ENCODE measurements at regions not wholly inside any gene's neighbourhood (a gene's known extent, or its start where the extent isn't known, plus 50 kb on each side); places are given as distances from the start of the nearest gene placed in this dataset.

GRCh38 chr1:232101231-232101630 is 474.6 kb downstream of the DISC1 start:
- intact Hi-C loops (cut with micrococcal nuclease) (no loop called here), dilution Hi-C loops (cut with MboI; ENCODE audit: extremely low pct_ligation_motif_present, low sequenced_read_pairs) (no loop called here)
- no TSS peak for BruUV-seq (replicated peaks)
- no peaks in the 10 kb centered on the region for H3K27me3 ChIP-seq (ENCODE audit: control insufficient read depth in 2 of 2, insufficient read depth in 2 of 2, low read length in 2 of 2)
- TF ChIP-seq POLR2AphosphoS5 (IDR thresholded peaks at IDR 0.05; ENCODE audit: insufficient read depth, low read depth, low read length), result no peak
- TF ChIP-seq MAX (IDR thresholded peaks at IDR 0.05; ENCODE audit: insufficient read depth, insufficient read length), result no peak
- no peak overlapping the region for H2AFZ ChIP-seq (ENCODE audit: low read depth, low read length)
- H3K9me3 ChIP-seq (replicated peaks; ENCODE audit: control insufficient read depth, insufficient read depth, low read length), result no peaks in the 10 kb centered on the region
- no peaks in the 10 kb centered on the region for H3K79me2 ChIP-seq (ENCODE audit: control insufficient read depth, insufficient read depth, low read length)
- H4K20me1 ChIP-seq (replicated peaks; ENCODE audit: control insufficient read depth, extremely low read depth, insufficient read depth, low read length), result no peaks in the 10 kb centered on the region
- FAIRE-seq (no peak), DNase-seq (ENCODE audit: low read depth, low spot score) (no peak)
- H3K36me3 ChIP-seq (ENCODE audit: control insufficient read depth in 2 of 2, extremely low read depth in 1 of 2, insufficient read depth in 2 of 2, low read length in 2 of 2), result no peaks in the 10 kb centered on the region
- ChIA-PET CTCF (no interaction called here), POLR2A (no interaction called here)
- no peak overlapping the region for H3K4me2 ChIP-seq (ENCODE audit: insufficient read depth, low read length)
- H3K27ac ChIP-seq (ENCODE audit: insufficient read depth, low read depth, low read length), result no peak overlapping the region
- no peaks in the 10 kb centered on the region for H3K9me1 ChIP-seq (replicated peaks; ENCODE audit: control insufficient read depth, extremely low read depth, insufficient read depth, low read length)
- H3K9ac ChIP-seq (replicated peaks; ENCODE audit: extremely low read depth, insufficient read depth, low read length), result no peak overlapping the region
- no peak overlapping the region for H3K4me3 ChIP-seq (replicated peaks in 1 of 3; ENCODE audit: insufficient read depth in 1 of 3, low read depth in 1 of 3, low read length in 3 of 3)
- H3K4me1 ChIP-seq (ENCODE audit: control insufficient read depth, extremely low read depth, insufficient read depth, low read length), result no peaks in the 10 kb centered on the region

- dilution Hi-C loops (cut with MboI; ENCODE audit: extremely low pct_ligation_motif_present, low sequenced_read_pairs) (no loop called here), intact Hi-C loops (cut with micrococcal nuclease) (no loop called here)
- Histone ChIP-seq H3K9me3 (replicated peaks; ENCODE audit: control insufficient read depth, insufficient read depth, low read length) (no peaks in the 10 kb centered on the region), H4K20me1 (replicated peaks; ENCODE audit: control insufficient read depth, extremely low read depth, insufficient read depth, low read length) (no peaks in the 10 kb centered on the region), H3K4me1 (ENCODE audit: control insufficient read depth, extremely low read depth, insufficient read depth, low read length) (no peaks in the 10 kb centered on the region), H3K79me2 (ENCODE audit: control insufficient read depth, insufficient read depth, low read length) (no peaks in the 10 kb centered on the region), H3K4me2 (ENCODE audit: insufficient read depth, low read length) (no peak overlapping the region), H3K27me3 (ENCODE audit: control insufficient read depth in 2 of 2, insufficient read depth in 2 of 2, low read length in 2 of 2) (no peaks in the 10 kb centered on the region), H3K36me3 (ENCODE audit: control insufficient read depth in 2 of 2, extremely low read depth in 1 of 2, insufficient read depth in 2 of 2, low read length in 2 of 2) (no peaks in the 10 kb centered on the region), H2AFZ (ENCODE audit: low read depth, low read length) (no peak overlapping the region), H3K9ac (replicated peaks; ENCODE audit: extremely low read depth, insufficient read depth, low read length) (no peak overlapping the region), H3K27ac (ENCODE audit: insufficient read depth, low read depth, low read length) (no peak overlapping the region), H3K9me1 (replicated peaks; ENCODE audit: control insufficient read depth, extremely low read depth, insufficient read depth, low read length) (no peaks in the 10 kb centered on the region), H3K4me3 (replicated peaks in 1 of 3; ENCODE audit: insufficient read depth in 1 of 3, low read depth in 1 of 3, low read length in 3 of 3) (no peak overlapping the region)
- FAIRE-seq (no peak), DNase-seq (ENCODE audit: low read depth, low spot score) (no peak)
- no peak for TF ChIP-seq FOS (IDR thresholded peaks at IDR 0.05; ENCODE audit: borderline replicate concordance, insufficient read depth, low read length)
- TF ChIP-seq GATA2 (IDR thresholded peaks at IDR 0.05; ENCODE audit: insufficient read depth, insufficient read length, low read depth, low read length), result no peak
- no peak for TF ChIP-seq EZH2 (IDR thresholded peaks at IDR 0.05; ENCODE audit: borderline replicate concordance, low read depth, low read length, severe bottlenecking)
- TF ChIP-seq MAX (IDR thresholded peaks at IDR 0.05; ENCODE audit: insufficient read depth, insufficient read length), result no peak
- TF ChIP-seq JUN (IDR thresholded peaks at IDR 0.05; ENCODE audit: borderline replicate concordance, insufficient read depth, insufficient read length, low read depth), result no peak
- TF ChIP-seq POLR2A (IDR thresholded peaks at IDR 0.05; ENCODE audit: low read depth, low read length), result no peak
- TF ChIP-seq MYC (IDR thresholded peaks at IDR 0.05; ENCODE audit: low read depth, low read length), result no peak
- TF ChIP-seq POLR2AphosphoS5 (IDR thresholded peaks at IDR 0.05; ENCODE audit: insufficient read depth, low read depth, low read length), result no peak
- TF ChIP-seq CTCF (IDR thresholded peaks at IDR 0.05; ENCODE audit: extremely low read depth in 1 of 2, insufficient read depth in 1 of 2, low read depth in 1 of 2, low read length in 2 of 2), result no peak
- POLR2A ChIA-PET, result no interaction called here
- BruUV-seq (replicated peaks), result no TSS peak
- CTCF ChIA-PET, result no interaction called here
Measured at GRCh38 chr1:232096751-232097150, 470.2 kb downstream of the DISC1 start.

Data from endothelial cell of umbilical vein (primary cell).